ENCODE measurements at regions not wholly inside any gene's neighbourhood (a gene's known extent, or its start where the extent isn't known, plus 50 kb on each side); places are given as distances from the start of the nearest gene placed in this dataset.
"Not testable (repeated sequence)": the region's sequence is repeated elsewhere in the genome, so short reads cannot be mapped to it uniquely, and the experiment has no call there.

DNA sequence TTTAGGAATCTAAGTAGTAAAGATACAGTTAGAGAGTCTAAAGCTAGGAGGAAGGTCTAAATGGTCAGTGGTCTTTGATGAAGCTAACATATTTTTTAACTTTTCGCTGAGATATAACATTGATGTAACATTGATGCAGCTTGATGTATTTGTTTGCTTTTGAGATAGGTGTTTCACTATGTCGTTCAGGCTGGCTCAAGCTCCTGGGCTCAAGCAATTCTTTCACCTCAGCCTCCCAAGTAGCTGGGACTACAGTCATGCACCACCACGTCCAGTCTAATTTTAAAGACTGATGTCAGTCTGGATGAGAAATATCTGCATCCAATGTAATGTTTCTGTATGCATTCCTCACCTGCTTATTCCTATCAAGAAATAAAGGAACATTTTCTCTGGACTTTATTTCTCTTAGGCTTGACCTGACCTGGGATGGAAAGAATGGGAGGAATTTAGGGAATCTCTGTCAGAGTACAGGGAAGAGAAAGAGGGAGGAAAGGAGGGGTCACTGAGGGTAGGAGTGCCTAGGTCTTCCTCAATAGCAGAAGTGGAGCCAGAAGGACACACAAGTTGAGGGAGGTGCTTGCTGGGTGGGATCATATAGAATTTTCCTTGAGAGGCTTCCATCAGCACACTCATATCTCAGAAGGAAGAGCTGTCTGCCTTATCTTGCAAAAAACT lies 101.5 kb upstream of the GPBP1 start:
- peak overlapping the region; percentile 69 for H3K4me2 ChIP-seq
- Mint-ChIP-seq H3K9me3 (peaks cover 2% of the 10 kb centered on the region), H3K27ac (no peak overlapping the region), H3K36me3 (no peaks in the 10 kb centered on the region), H3K27me3 (ENCODE audit: insufficient read depth, low read depth) (peaks cover 4% of the 10 kb centered on the region), H3K4me3 (no peak overlapping the region), H3K4me1 (peaks cover 4% of the 10 kb centered on the region)
- no peaks in the 10 kb centered on the region for H3K27me3 ChIP-seq
- no peak overlapping the region for H3K4me3 ChIP-seq
- no peak for TF ChIP-seq CTCF (IDR thresholded peaks at IDR 0.05)
- TF ChIP-seq EZH2phosphoT487 (IDR thresholded peaks at IDR 0.05) = no peak
- TF ChIP-seq EZH2 (IDR thresholded peaks at IDR 0.05) = no peak
- H3F3A ChIP-seq (ENCODE audit: low read depth) = peaks cover 5% of the 10 kb centered on the region
- H3K4me1 ChIP-seq = peaks cover 13% of the 10 kb centered on the region
- no peaks in the 10 kb centered on the region for H4K20me1 ChIP-seq (ENCODE audit: low read depth)
- H3K9ac ChIP-seq = no peak overlapping the region
- H2AFZ ChIP-seq (replicated peaks) = no peak overlapping the region
- H3K79me2 ChIP-seq (ENCODE audit: low read depth) = no peaks in the 10 kb centered on the region
- peak; percentile 56 for DNase-seq (ENCODE audit: low spot score)
- H3K27ac ChIP-seq = no peak overlapping the region
- no peaks in the 10 kb centered on the region for H3K9me3 ChIP-seq (ENCODE audit: low read depth)
- H3K36me3 ChIP-seq = no peaks in the 10 kb centered on the region

DNA sequence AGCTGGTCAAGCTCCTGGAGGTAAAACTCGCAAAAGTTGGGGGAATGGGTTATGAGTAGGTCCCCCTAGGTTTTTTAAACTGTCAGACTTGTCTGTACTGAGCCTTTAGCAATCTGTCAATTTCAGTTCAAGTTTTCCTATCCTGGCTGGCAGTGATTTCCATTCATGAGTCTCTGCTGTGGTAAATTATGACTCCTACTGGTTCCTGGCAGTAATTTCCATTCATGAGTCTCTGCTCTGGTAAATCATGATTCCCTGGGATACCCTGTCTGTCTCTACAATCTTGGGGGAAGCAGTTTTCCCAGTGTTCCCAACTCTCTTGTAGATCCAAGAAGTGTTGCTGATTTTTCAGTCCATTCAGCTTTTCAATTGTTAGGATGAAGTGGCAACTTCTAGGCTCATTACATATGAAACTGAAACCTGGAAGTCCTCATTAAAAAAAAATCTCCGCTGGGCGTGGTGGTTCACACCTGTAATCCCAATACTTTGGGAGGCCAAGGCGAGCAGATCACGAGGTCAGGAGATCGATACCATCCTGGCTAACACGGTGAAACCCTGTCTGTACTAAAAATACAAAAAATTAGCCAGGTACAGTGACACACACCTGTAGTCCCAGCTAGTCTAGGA lies 91.3 kb upstream of the GPBP1 start:
- Mint-ChIP-seq H3K27me3 (ENCODE audit: insufficient read depth, low read depth) (peaks cover 3% of the 10 kb centered on the region), H3K4me3 (no peak overlapping the region), H3K4me1 (no peaks in the 10 kb centered on the region), H3K27ac (no peak overlapping the region), H3K36me3 (no peaks in the 10 kb centered on the region), H3K9me3 (no peaks in the 10 kb centered on the region)
- Histone ChIP-seq H3K4me2 (no peak overlapping the region), H3K9me3 (ENCODE audit: low read depth) (no peaks in the 10 kb centered on the region), H3K4me1 (no peaks in the 10 kb centered on the region), H3K36me3 (no peaks in the 10 kb centered on the region), H3K9ac (no peak overlapping the region), H3K79me2 (ENCODE audit: low read depth) (no peaks in the 10 kb centered on the region), H3F3A (ENCODE audit: low read depth) (no peaks in the 10 kb centered on the region), H3K27ac (no peak overlapping the region), H2AFZ (replicated peaks) (no peak overlapping the region), H3K27me3 (no peaks in the 10 kb centered on the region), H4K20me1 (ENCODE audit: low read depth) (no peaks in the 10 kb centered on the region), H3K4me3 (no peak overlapping the region)
- no peak for DNase-seq (ENCODE audit: low spot score)
- TF ChIP-seq EZH2phosphoT487 (IDR thresholded peaks at IDR 0.05) = no peak
- TF ChIP-seq CTCF (IDR thresholded peaks at IDR 0.05) = peak; percentile 23
- TF ChIP-seq EZH2 (IDR thresholded peaks at IDR 0.05) = no peak

DNA sequence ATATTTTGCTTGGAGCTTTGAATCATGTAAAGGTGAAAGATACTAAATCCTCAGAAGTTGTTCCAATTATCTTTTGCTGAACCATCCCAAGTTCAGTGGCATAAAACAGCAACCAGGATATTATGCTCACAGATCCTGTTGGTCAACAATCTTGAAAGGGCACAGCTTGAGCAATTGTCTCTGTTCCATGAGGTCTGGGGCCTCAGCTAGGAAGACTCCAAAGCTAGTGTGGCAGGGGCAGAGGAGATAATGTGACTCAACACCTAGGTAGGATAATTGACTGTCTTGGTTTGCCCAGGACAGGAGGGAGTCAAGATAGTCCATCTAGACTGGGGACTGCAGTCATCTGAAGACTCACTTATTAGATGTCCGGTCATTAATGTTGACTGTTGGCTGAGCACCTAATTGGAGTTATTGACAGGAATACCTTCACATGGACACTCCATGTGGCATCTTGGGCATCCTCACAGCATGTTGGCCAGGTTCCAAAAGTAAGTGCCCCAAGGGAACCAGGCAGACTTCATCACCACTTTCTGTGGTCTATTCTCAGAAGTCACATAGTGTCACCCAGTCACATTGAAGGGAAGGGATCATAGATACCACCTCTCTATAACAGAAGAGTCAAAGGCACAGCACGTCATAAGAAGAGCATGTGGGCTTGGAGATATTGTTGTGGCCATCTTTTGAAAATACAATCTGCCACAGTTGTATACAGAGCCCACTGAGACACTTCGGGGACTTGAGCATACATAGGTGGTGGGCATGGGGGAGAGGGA lies 88.4 kb upstream of the GPBP1 start:
- Histone ChIP-seq H3K4me3 (no peak overlapping the region), H3K27ac (no peak overlapping the region), H3K4me2 (no peak overlapping the region), H3F3A (ENCODE audit: low read depth) (no peaks in the 10 kb centered on the region), H3K79me2 (ENCODE audit: low read depth) (no peaks in the 10 kb centered on the region), H3K36me3 (no peaks in the 10 kb centered on the region), H3K9me3 (ENCODE audit: low read depth) (no peaks in the 10 kb centered on the region), H4K20me1 (ENCODE audit: low read depth) (no peaks in the 10 kb centered on the region), H3K9ac (no peak overlapping the region), H2AFZ (replicated peaks) (peak overlapping the region; percentile 10), H3K27me3 (no peaks in the 10 kb centered on the region), H3K4me1 (no peaks in the 10 kb centered on the region)
- no peaks in the 10 kb centered on the region for H3K36me3 Mint-ChIP-seq
- no peak overlapping the region for H3K4me3 Mint-ChIP-seq
- H3K9me3 Mint-ChIP-seq = no peaks in the 10 kb centered on the region
- no peaks in the 10 kb centered on the region for H3K4me1 Mint-ChIP-seq
- no peak overlapping the region for H3K27ac Mint-ChIP-seq
- TF ChIP-seq EZH2 (IDR thresholded peaks at IDR 0.05) = no peak
- no peak for TF ChIP-seq CTCF (IDR thresholded peaks at IDR 0.05)
- no peak for TF ChIP-seq EZH2phosphoT487 (IDR thresholded peaks at IDR 0.05)
- H3K27me3 Mint-ChIP-seq (ENCODE audit: insufficient read depth, low read depth) = peaks cover 3% of the 10 kb centered on the region
- DNase-seq (ENCODE audit: low spot score) = no peak

- H4K20me1 ChIP-seq (ENCODE audit: low read depth); H3K9ac ChIP-seq; DNase-seq (ENCODE audit: low spot score); H3K4me1 Mint-ChIP-seq; H3K36me3 Mint-ChIP-seq; H3F3A ChIP-seq (ENCODE audit: low read depth); H3K4me3 ChIP-seq; H3K4me1 ChIP-seq; H3K9me3 Mint-ChIP-seq; H3K27me3 Mint-ChIP-seq (ENCODE audit: insufficient read depth, low read depth); H3K27ac ChIP-seq; H3K27me3 ChIP-seq; H3K79me2 ChIP-seq (ENCODE audit: low read depth); H3K27ac Mint-ChIP-seq; H3K4me2 ChIP-seq; H2AFZ ChIP-seq (replicated peaks); H3K4me3 Mint-ChIP-seq; H3K9me3 ChIP-seq (ENCODE audit: low read depth); H3K36me3 ChIP-seq: not testable (repeated sequence)
Measured at GRCh38 chr5:57087947-57088346, 85.9 kb upstream of the GPBP1 start.
